H9 (cell line): ENCODE measurements at regions not wholly inside any gene's neighbourhood (a gene's known extent, or its start where the extent isn't known, plus 50 kb on each side); places are given as distances from the start of the nearest gene placed in this dataset.

Experiments
- DNase-seq: peaks from one replicate; pipeline ENCODE4 v3.0.0-alpha.2; 2017
- H2AFZ ChIP-seq: one replicate; pipeline ENCODE4 v1.6.1; 2013; ENCODE audit warnings: mild to moderate bottlenecking, low read length, control low read depth, moderate library complexity
- H2AK5ac ChIP-seq: 2 replicates; pipeline ENCODE4 v1.6.1; 2013; ENCODE audit warnings: low read length, control low read depth, mixed read lengths; ENCODE audit not compliant: insufficient read length
- H2BK120ac ChIP-seq: one replicate; pipeline ENCODE4 v1.6.1; 2013; ENCODE audit warnings: low read depth, mild to moderate bottlenecking, low read length, control low read depth, inconsistent platforms; ENCODE audit not compliant: poor library complexity, severe bottlenecking
- H2BK12ac ChIP-seq: 2 replicates; pipeline ENCODE4 v1.6.1; 2013; ENCODE audit warnings: low read length, control low read depth, mixed read lengths, low read depth; ENCODE audit not compliant: insufficient read length
- H2BK15ac ChIP-seq: 2 replicates; pipeline ENCODE4 v1.6.1; 2013; ENCODE audit warnings: low read depth, low read length, control low read depth
- H2BK20ac ChIP-seq: one replicate; pipeline ENCODE4 v1.6.1; 2013; ENCODE audit warnings: low read depth, mild to moderate bottlenecking, low read length, control low read depth, inconsistent platforms; ENCODE audit not compliant: poor library complexity, severe bottlenecking
- H2BK5ac ChIP-seq: 2 replicates; pipeline ENCODE4 v1.6.1; 2013; ENCODE audit warnings: low read length, control low read depth, mixed read lengths; ENCODE audit not compliant: insufficient read length
- H3K14ac ChIP-seq: 2 replicates; pipeline ENCODE4 v1.6.1; 2013; ENCODE audit warnings: low read length, control low read depth; ENCODE audit not compliant: insufficient read depth
- H3K18ac ChIP-seq: 2 replicates; pipeline ENCODE4 v1.6.1; 2013; ENCODE audit warnings: low read depth, mild to moderate bottlenecking, mixed read lengths, low read length, control low read depth; ENCODE audit not compliant: insufficient read length
- H3K23ac ChIP-seq: 2 replicates; pipeline ENCODE4 v1.6.1; 2013; ENCODE audit warnings: low read length, control low read depth, mixed read lengths, low read depth; ENCODE audit not compliant: insufficient read length
- H3K23me2 ChIP-seq: 2 replicates; pipeline ENCODE4 v1.6.1; 2013; ENCODE audit warnings: low read depth, mild to moderate bottlenecking, mixed read lengths, low read length, control low read depth; ENCODE audit not compliant: insufficient read length, poor library complexity, severe bottlenecking
- H3K27ac ChIP-seq: 2 replicates; pipeline ENCODE4 v1.5.1; 2013; ENCODE audit warnings: low read length, control low read depth, mixed read lengths, low read depth; ENCODE audit not compliant: insufficient read length
- H3K27me3 ChIP-seq: 2 replicates; pipeline ENCODE4 v1.6.1; 2013; ENCODE audit warnings: low read length, control low read depth, inconsistent platforms; ENCODE audit not compliant: insufficient read depth
- H3K4ac ChIP-seq: 2 replicates; pipeline ENCODE4 v1.6.1; 2013; ENCODE audit warnings: low read depth, mild to moderate bottlenecking, control low read depth, inconsistent platforms, low read length, moderate library complexity
- H3K4me1 ChIP-seq: 2 replicates; pipeline ENCODE4 v1.6.1; 2013; ENCODE audit warnings: low read length, control low read depth, inconsistent platforms; ENCODE audit not compliant: insufficient read depth
- H3K4me2 ChIP-seq: 2 replicates; pipeline ENCODE4 v1.6.1; 2013; ENCODE audit warnings: low read length, control low read depth, mixed read lengths; ENCODE audit not compliant: insufficient read length, insufficient read depth
- H3K56ac ChIP-seq: 2 replicates; pipeline ENCODE4 v1.6.1; 2013; ENCODE audit warnings: low read depth, mild to moderate bottlenecking, mixed read lengths, low read length, control low read depth; ENCODE audit not compliant: insufficient read length
- H3K79me1 ChIP-seq: 2 replicates; pipeline ENCODE4 v1.6.1; 2013; ENCODE audit warnings: low read depth, mild to moderate bottlenecking, moderate library complexity, low read length, control low read depth, inconsistent platforms; ENCODE audit not compliant: insufficient read depth, poor library complexity, severe bottlenecking
- H3K79me2 ChIP-seq: 2 replicates; pipeline ENCODE4 v1.6.1; 2013; ENCODE audit warnings: low read length, control low read depth, inconsistent platforms; ENCODE audit not compliant: insufficient read depth
- H3K9ac ChIP-seq: 2 replicates; pipeline ENCODE4 v1.6.1; 2013; ENCODE audit warnings: low read length, control low read depth, mixed read lengths; ENCODE audit not compliant: insufficient read length; ENCODE audit errors: extremely low read depth
- H3K9me3 ChIP-seq: one replicate; pipeline ENCODE4 v1.6.1; 2013; ENCODE audit warnings: low read depth, low read length, inconsistent platforms; ENCODE audit not compliant: control insufficient read depth
- H3T11ph ChIP-seq: one replicate; pipeline ENCODE4 v1.6.1; 2013; ENCODE audit warnings: mild to moderate bottlenecking, low read length, control low read depth, inconsistent platforms
- H4K20me1 ChIP-seq: one replicate; pipeline ENCODE4 v1.6.1; 2013; ENCODE audit not compliant: control insufficient read depth, insufficient read length, insufficient read depth
- H4K5ac ChIP-seq: 2 replicates; pipeline ENCODE4 v1.6.1; 2013; ENCODE audit warnings: low read depth, mild to moderate bottlenecking, mixed read lengths, low read length, control low read depth; ENCODE audit not compliant: insufficient read length
- H4K8ac ChIP-seq: replicated peaks from 2 replicates; pipeline ENCODE4 v1.6.1; 2013; ENCODE audit warnings: low read length, control low read depth, mixed read lengths, low read depth; ENCODE audit not compliant: insufficient read length
- H4K91ac ChIP-seq: 2 replicates; pipeline ENCODE4 v1.6.1; 2013; ENCODE audit warnings: low read depth, mild to moderate bottlenecking, moderate library complexity, mixed read lengths, low read length, control low read depth; ENCODE audit not compliant: insufficient read length
- H3K27ac Mint-ChIP-seq, 3 experiments: 2 replicates in 2 of 3; 3 replicates in 1 of 3; pipeline ENCODE4 v1.8.0; 2020 to 2021; ENCODE audit warnings: mixed read lengths in 3 of 3, mild to moderate bottlenecking in 1 of 3, moderate library complexity in 1 of 3
- H3K27me3 Mint-ChIP-seq: 2 replicates; pipeline ENCODE4 v1.8.0; 2021; ENCODE audit warnings: low read depth, mild to moderate bottlenecking, moderate library complexity, mixed read lengths
- H3K36me3 Mint-ChIP-seq, 3 experiments: 2 replicates in 2 of 3; 3 replicates in 1 of 3; pipeline ENCODE4 v1.8.0; 2020 to 2021; ENCODE audit warnings: low read depth in 3 of 3, mixed read lengths in 3 of 3; ENCODE audit not compliant: insufficient read depth in 1 of 3
- H3K4me1 Mint-ChIP-seq, 2 experiments: 2 replicates each; pipeline ENCODE4 v1.8.0; 2020; ENCODE audit warnings: mixed read lengths in 2 of 2
- H3K4me3 Mint-ChIP-seq, 2 experiments: 2 replicates in 1 of 2; 3 replicates in 1 of 2; pipeline ENCODE4 v1.8.0; 2020 to 2021; ENCODE audit warnings: mild to moderate bottlenecking in 2 of 2, mixed read lengths in 2 of 2, moderate library complexity in 1 of 2
- H3K9me3 Mint-ChIP-seq, 2 experiments: 2 replicates in 1 of 2; 3 replicates in 1 of 2; pipeline ENCODE4 v1.8.0; 2020; ENCODE audit warnings: mild to moderate bottlenecking in 2 of 2, mixed read lengths in 2 of 2, moderate library complexity in 1 of 2
- CTCF ChIP-seq: fragments of 200-600 bp; sonication (generic); conservative IDR thresholded peaks from 3 replicates; pipeline ENCODE4 v1.8.0; 2021; ENCODE audit warnings: antibody characterized with exemption, mild to moderate bottlenecking
- WGBS: extraction: QIAGEN DNeasy Blood & Tissue Kit; methylation state at CpG from one replicate; pipeline ENCODE4 v1.1.7; 2013; ENCODE audit warnings: missing lambda C conversion rate, low lambda C conversion rate, mixed read lengths; ENCODE audit not compliant: insufficient read length; ENCODE audit errors: extremely low coverage; 5-methylcytosine and 5-hydroxymethylcytosine counted together

- Mint-ChIP-seq H3K27ac (no peak overlapping the region), H3K9me3 (peaks cover 0 to 1% of the 10 kb centered on the region in 2 experiments; a peak in 3 of 5 replicates), H3K4me1 (peaks cover 8 to 9% of the 10 kb centered on the region in 2 experiments), H3K4me3 (no peak overlapping the region), H3K27me3 (no peaks in the 10 kb centered on the region), H3K36me3 (no peaks in the 10 kb centered on the region)
- Histone ChIP-seq H2BK12ac (no peak overlapping the region), H3K9me3 (no peaks in the 10 kb centered on the region), H3K4me1 (no peaks in the 10 kb centered on the region; the same call in 1 of the 2 replicates), H3T11ph (no peak overlapping the region), H4K20me1 (no peaks in the 10 kb centered on the region), H2AFZ (no peak overlapping the region), H3K23ac (no peak overlapping the region), H3K27me3 (no peaks in the 10 kb centered on the region), H3K79me1 (no peaks in the 10 kb centered on the region), H3K9ac (no peak overlapping the region), H2BK5ac (no peak overlapping the region), H4K91ac (no peak overlapping the region), H2BK20ac (no peak overlapping the region), H3K79me2 (no peaks in the 10 kb centered on the region), H3K4ac (no peak overlapping the region), H3K14ac (no peak overlapping the region), H2AK5ac (no peak overlapping the region), H2BK120ac (no peak overlapping the region), H3K23me2 (no peaks in the 10 kb centered on the region), H3K56ac (no peak overlapping the region), H3K4me2 (no peak overlapping the region), H3K18ac (no peak overlapping the region), H4K8ac (no peak overlapping the region), H4K5ac (no peak overlapping the region), H2BK15ac (no peak overlapping the region), H3K27ac (no peak overlapping the region)
- peak; percentile 97 for TF ChIP-seq CTCF
- no CpG with 5 or more reads among the region's 1 CpG for WGBS
- DNase-seq: peak; percentile 39
These were observed 51.7 kb downstream of the SCN11A start for GRCh38 chr3:39000008-39000450.
